GM19025 (cell line): ENCODE measurements at regions not wholly inside any gene's neighbourhood (a gene's known extent, or its start where the extent isn't known, plus 50 kb on each side); places are given as distances from the start of the nearest gene placed in this dataset.

Experiments used
- ATAC-seq: cut with Tn5 transposase; IDR thresholded peaks from one replicate; pipeline ENCODE4 v1.9.1; 2021; ENCODE audit warnings: mild to moderate bottlenecking, low read depth, moderate library complexity; ENCODE audit not compliant: unreplicated experiment

DNA sequence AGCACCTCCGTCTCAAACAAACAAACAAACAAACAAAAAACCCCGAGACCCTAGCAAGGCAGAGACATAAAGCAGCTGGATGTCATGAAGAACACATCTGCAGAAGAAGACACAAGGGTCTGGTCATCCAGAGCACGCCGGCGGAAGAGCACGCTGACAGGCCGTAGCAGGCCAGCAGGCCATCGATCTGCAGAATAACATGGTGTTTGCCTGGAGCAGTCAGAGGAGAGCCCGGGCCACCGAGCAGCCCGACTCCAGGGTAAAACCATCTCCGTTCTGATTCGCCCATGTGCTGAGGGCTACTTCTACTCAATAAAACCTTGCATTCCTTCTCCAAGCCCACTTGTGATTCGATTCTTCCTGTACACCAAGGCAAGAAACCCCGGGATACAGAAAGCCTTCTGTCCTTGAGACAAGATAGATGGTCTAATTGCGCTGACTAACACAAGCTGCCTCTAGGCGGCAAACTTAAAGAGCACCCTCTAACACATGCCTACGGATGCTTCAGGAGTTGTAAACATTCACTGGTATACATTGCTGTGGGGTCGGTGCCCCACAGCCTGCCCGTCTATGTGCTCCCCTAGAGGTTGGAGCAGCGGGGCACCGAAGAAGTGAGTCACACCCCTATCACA is 549.8 kb upstream of the NRXN1 start:
- ATAC-seq, result no peak

DNA sequence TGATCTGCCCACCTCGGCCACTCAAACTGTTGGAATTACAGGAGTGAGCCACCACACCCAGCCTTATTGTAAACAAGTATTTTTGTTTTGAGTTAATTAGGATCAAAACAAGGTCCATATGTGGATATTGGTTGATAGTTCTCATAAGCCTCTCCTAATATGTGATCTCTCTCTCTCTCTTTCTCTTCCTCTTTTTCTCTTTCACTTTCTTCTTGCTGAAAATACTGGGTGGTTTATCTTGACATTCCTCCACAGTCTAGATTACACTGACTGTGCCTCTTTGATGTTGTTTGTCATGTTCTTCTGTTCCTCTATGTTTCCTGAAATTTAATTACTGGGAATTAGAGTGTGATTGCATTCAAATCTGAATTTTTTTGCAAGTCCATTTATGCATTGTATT is 547.5 kb upstream of the NRXN1 start:
- no peak for ATAC-seq

DNA sequence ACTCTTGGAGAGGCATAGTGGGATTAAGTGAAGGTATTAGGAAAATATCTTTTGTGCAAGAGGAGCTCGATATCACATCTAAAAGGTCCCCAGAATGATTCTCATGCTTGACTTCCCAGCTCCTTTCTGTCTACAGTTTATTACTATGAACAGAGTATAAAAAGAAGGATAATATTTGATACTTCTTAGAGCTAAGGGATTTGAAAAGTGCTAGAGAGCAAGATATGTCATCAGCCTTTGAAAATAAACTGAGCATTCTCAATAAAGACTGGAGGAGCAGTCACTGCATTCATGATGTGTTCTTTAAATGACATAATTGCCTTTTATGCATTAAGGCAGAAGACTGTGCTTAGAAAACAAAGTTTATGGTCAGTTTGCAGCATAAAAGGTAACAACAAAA is 543.2 kb upstream of the NRXN1 start:
- no peak for ATAC-seq

- ATAC-seq, result no peak
Measured at GRCh38 chr2:51559026-51559425, 527.1 kb upstream of the NRXN1 start.

DNA sequence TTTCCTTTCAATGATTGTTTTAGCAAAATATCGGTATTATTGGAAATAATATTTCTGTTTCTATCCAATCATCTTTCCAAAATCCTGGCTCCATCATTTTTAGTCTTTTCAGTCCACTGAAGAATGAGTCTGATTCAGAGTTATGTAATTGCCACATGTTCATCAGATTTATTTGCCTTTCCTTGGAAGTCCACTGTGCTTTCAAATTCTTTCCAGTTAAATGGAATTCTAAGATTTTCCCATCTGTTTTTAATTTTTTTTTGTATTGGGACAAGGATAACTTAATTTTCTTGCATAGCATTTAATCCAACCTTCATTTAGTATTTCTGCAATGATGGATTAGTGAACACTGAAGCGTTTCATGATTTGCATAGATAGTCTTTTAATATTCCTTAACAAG is 521.5 kb upstream of the NRXN1 start:
- ATAC-seq, result no peak

DNA sequence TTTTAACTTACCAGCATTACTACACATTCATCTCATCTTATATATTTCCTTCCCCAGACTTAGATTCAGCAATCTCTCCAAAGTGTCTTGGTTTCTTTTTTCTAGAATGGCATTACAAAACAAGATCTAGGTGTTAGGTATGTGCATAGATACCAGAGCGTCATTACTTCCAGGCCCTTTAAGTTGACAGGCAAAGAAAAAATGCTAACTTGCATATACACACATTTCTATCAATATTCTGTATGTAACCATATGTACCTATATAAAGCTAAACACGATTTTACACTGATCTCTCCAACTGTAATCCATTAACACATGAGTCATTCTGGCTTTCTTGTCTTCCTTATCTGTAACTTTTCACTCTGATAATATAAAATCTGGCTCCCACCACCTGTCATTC is 503.8 kb upstream of the NRXN1 start:
- no peak for ATAC-seq

- ATAC-seq, result no peak
Measured at GRCh38 chr2:51534166-51534565, 502.2 kb upstream of the NRXN1 start.

DNA sequence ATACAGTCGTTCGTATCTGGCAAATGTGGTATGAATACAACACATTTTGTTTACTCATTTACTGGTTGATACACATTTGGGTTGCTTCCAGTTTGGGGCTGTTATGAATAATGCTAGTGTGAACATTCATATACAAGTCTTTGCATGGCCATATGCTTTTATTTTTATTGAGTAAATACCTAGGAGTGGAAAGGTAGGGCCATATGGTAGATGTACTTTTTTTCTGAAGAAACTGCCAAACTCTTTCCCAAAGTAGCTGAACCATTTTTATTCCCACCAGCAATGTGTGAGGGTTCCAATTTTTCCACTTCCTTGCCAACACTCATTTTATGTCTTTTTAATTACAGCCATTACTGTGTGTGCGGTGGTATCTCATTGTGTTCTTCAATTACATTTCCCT is 496.2 kb upstream of the NRXN1 start:
- no peak for ATAC-seq

DNA sequence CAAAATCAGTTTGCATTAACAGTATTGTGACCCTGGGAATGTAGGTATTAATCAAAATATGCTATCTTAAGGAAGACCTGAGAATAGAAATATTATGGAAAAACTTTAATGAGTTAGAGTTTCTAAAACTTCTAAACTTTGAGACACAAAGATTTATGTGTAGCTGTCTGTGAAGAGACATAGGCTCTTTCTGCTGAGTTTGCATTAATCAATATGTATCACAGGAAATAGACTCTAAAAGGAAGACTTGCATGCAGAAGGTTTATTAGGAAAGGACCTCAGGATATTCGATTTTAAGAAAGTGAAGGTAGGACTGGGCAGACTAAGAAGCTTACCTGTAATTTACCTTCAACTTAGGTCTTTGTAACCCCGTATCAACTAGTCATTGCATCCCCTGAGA is 494.8 kb upstream of the NRXN1 start:
- ATAC-seq, result no peak

DNA sequence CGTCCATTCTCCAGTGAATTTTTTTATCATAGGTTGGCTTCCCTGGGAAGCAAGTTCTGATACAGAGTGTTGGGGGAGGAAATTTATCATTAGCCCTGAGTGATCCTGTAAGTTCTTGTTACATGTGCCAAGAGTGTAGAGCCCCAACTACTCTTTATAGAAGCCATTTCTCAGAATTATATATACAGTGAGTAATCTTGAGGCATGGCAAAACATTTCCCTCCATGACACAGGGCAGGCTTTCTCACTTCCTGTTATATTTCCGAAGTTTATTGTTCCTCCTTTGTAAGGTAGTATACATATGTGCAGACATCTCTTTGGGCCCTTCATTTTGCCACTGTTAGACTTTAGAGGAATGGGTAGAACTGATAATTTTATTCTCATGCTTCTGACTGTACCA is 484.7 kb upstream of the NRXN1 start:
- ATAC-seq, result no peak

- ATAC-seq, result no peak
Measured at GRCh38 chr2:51511002-51511401, 479.1 kb upstream of the NRXN1 start.

DNA sequence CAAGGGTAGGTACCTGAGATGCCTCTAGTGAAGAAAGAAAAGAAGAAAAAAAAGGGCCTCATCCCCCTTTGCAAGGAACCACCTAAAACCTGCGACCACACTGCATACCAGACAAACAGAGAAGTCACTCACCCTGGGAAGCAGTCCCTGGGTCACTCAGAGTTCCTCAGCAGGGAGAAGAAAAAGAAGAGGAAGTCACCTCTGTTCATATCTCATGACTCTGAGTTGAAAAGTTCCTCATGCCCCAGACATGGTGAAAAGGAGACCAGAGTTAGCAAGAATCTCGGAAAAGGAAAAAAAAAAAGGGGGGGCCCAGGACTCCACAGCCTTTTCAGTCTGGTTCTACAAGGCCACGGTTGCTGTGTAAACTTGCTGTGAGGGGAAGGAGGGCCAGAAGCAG is 478.4 kb upstream of the NRXN1 start:
- no peak for ATAC-seq

- ATAC-seq, result no peak
Measured at GRCh38 chr2:51505533-51505932, 473.6 kb upstream of the NRXN1 start.

GRCh38 chr2:51490576-51491234 is 458.8 kb upstream of the NRXN1 start:
- ATAC-seq, result no peak

GRCh38 chr2:51484605-51485004 is 452.7 kb upstream of the NRXN1 start:
- no peak for ATAC-seq

GRCh38 chr2:51483720-51484119 is 451.8 kb upstream of the NRXN1 start:
- no peak for ATAC-seq

DNA sequence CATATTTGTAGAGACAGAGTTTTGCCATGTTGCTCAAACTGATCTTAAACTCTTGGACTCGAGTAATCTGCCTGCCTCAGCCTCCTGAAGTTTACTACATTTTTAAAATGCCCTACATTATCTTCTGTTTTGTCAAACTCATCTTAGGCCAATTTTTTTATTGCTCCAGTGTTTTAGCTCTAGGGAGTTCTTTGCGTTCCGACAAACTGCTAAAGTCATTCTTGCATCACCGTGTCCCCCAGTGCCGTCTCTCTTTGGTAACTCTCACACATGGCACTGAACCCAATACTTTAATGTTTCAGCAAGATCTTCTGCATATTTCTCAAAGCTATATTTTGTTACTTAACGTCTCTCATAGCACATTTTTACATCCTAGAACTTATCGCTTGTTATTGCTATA is 440.9 kb upstream of the NRXN1 start:
- no peak for ATAC-seq

DNA sequence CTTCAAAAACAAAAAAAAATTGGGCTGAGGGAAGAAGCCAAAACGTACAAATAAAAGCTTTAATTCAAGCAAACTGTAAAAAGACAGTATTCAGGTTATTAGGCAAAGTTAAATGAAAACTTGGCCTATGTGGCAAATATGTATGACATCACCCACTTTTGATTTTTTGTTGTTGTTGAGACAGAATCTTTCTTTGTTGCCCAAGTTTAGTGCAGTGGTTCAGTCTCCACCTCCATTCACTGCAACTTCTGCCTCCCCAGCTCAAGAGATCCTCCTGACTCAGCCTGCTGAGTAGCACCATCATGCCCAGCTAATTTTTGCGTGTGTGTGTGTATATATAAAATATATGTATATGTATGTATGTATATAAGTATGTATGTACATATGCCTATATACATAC is 440.4 kb upstream of the NRXN1 start:
- ATAC-seq, result no peak

- ATAC-seq, result no peak
Measured at GRCh38 chr2:51469102-51469501, 437.2 kb upstream of the NRXN1 start.

DNA sequence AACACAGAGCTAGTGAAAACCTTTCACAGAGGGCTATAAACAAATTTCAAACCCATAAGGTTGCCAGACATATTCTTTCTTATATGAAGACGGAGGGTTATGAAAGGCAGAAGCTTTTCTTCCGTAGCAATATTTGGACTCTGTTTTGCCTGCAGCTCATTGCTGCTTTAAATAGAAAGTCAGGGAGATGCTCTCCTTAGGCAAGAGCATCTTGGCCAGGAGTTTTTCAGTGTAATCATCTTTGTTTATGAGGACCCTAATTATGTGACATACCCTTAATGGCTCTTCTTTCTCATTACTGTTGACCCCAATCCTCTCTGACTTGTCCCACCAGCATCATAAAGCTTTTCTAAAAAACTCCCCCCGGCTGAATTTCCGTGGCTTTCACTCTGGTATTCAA is 433.4 kb upstream of the NRXN1 start:
- no peak for ATAC-seq

- ATAC-seq, result no peak
Measured at GRCh38 chr2:51454177-51454576, 422.2 kb upstream of the NRXN1 start.

DNA sequence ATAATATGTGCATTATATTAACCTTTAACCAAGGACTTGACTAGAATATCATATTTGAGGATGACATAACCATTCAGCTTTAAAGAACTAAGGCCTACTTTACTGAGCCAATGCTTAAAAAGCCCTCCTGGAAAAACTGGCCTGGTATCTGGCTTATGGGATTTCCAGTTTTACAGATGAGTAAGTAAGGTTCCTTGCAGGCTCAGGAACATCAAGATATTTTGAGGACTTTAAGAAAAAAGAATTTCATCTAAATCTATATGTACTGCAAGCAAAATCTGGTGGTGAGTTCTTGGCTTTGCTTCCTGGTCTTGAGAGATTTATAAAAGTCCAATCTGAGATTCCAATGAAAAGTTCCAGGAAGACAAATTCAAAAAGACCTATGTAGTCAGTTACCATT is 417.0 kb upstream of the NRXN1 start:
- no peak for ATAC-seq

GRCh38 chr2:51441786-51442185 is 409.9 kb upstream of the NRXN1 start:
- ATAC-seq, result no peak
